D721Med (cell line): ENCODE measurements at regions not wholly inside any gene's neighbourhood (a gene's known extent, or its start where the extent isn't known, plus 50 kb on each side); places are given as distances from the start of the nearest gene placed in this dataset.

Experiments used
- DNase-seq: peaks from one replicate; pipeline ENCODE4 v3.0.0; 2011; ENCODE audit warnings: low spot score; ENCODE audit not compliant: insufficient read length
- FAIRE-seq: peaks from 2 replicates; lab custom pipeline; 2011; peaks lifted over from hg19 to GRCh38; lab: Jason Lieb, UNC
- CTCF ChIP-seq: IDR thresholded peaks from 2 replicates; pipeline ENCODE4 v1.5.1; 2012; ENCODE audit warnings: mild to moderate bottlenecking, control low read depth; ENCODE audit not compliant: insufficient read depth; ENCODE audit errors: missing control alignments

GRCh38 chrX:151476604-151477303 is 79.7 kb downstream of the VMA21 start:
- DNase-seq (no peak), FAIRE-seq (no peak)
- no peak for TF ChIP-seq CTCF

- DNase-seq (no peak), FAIRE-seq (no peak)
- no peak for TF ChIP-seq CTCF
Measured at GRCh38 chrX:151478058-151478457, 81.1 kb downstream of the VMA21 start.

GRCh38 chrX:151488677-151489076 is 74.8 kb upstream of the PASD1 start:
- peak; percentile 27 for TF ChIP-seq CTCF
- DNase-seq (no peak), FAIRE-seq (no peak)

GRCh38 chrX:151505796-151506195 is 57.7 kb upstream of the PASD1 start:
- peak; percentile 62 for TF ChIP-seq CTCF
- DNase-seq: no peak
- peak; percentile 70 for FAIRE-seq

GRCh38 chrX:151510203-151510602 is 53.3 kb upstream of the PASD1 start:
- TF ChIP-seq CTCF: no peak
- DNase-seq (no peak), FAIRE-seq (no peak)

GRCh38 chrX:151513472-151513871 is 50.0 kb upstream of the PASD1 start:
- DNase-seq (no peak), FAIRE-seq (peak; percentile 90)
- TF ChIP-seq CTCF: no peak
